ENCODE measurements at regions not wholly inside any gene's neighbourhood (a gene's known extent, or its start where the extent isn't known, plus 50 kb on each side); places are given as distances from the start of the nearest gene placed in this dataset.

DNA sequence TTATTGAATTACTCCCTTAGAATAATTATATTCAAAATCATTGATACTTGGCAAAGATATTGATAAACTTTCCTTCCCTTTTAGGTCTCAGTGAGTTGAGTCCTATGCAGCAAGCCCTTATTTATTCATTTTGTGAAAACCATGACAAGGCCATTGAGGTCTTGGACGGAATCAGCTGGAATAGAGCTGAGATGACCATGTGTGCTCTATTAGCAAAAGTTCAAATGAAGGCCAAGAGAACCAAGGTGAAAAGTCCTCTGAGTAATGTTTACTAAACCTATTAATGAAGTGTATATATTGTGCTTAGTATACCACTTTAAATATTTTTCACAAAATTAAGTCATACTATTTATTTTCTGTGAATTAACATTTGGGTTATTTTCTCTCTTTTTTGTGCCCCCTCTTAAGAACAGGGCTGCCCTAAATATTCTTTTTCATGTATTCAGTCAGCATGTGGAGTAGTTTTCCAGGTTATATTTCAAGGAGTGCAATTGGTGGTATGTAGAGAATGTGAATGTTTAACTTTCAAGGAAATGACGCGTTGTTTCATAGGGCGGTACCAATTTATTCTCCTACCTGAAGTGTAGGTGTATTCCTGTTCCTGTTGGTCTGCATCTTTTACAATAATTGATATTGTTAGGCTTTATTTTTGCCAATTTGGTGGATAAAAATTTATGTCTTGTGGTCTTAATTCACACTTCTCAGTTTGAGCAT is 201.4 kb downstream of the TTC6 start:
- TF ChIP-seq, protein P1, sequence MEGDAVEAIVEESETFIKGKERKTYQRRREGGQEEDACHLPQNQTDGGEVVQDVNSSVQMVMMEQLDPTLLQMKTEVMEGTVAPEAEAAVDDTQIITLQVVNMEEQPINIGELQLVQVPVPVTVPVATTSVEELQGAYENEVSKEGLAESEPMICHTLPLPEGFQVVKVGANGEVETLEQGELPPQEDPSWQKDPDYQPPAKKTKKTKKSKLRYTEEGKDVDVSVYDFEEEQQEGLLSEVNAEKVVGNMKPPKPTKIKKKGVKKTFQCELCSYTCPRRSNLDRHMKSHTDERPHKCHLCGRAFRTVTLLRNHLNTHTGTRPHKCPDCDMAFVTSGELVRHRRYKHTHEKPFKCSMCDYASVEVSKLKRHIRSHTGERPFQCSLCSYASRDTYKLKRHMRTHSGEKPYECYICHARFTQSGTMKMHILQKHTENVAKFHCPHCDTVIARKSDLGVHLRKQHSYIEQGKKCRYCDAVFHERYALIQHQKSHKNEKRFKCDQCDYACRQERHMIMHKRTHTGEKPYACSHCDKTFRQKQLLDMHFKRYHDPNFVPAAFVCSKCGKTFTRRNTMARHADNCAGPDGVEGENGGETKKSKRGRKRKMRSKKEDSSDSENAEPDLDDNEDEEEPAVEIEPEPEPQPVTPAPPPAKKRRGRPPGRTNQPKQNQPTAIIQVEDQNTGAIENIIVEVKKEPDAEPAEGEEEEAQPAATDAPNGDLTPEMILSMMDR (IDR thresholded peaks at IDR 0.05; ENCODE audit: insufficient read depth, low read length, poor library complexity, severe bottlenecking), result no peak
- TF ChIP-seq EZH2phosphoT487 (conservative IDR thresholded peaks at IDR 0.05; ENCODE audit: low read length), result no peak
